Muscle of arm (tissue), 1 donor: ENCODE measurements at regions not wholly inside any gene's neighbourhood (a gene's known extent, or its start where the extent isn't known, plus 50 kb on each side); places are given as distances from the start of the nearest gene placed in this dataset.

Source experiments
- DNase-seq: peaks from one replicate; pipeline ENCODE4 v3.0.0-alpha.2; 2013

DNA sequence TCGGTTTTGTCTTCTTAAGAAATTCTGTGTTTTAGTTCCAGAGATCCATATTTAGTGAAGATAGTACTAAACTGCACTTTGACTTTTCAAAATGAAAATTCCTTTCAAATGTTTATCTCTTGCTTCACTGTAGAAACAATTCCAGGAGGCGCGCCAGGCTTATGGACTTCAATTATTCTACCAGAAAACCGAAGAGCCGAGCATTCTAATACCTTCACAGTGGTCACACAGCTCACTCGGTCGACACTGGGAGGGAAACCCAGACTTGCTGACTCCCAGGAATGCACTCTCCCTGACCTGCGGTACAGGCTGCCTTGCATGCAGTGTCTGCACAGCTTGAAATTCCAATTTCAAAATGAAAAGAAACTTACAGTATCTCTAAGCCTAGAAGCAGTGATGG lies 119.9 kb upstream of the PIEZO2 start:
- peak; percentile 70 for DNase-seq

DNA sequence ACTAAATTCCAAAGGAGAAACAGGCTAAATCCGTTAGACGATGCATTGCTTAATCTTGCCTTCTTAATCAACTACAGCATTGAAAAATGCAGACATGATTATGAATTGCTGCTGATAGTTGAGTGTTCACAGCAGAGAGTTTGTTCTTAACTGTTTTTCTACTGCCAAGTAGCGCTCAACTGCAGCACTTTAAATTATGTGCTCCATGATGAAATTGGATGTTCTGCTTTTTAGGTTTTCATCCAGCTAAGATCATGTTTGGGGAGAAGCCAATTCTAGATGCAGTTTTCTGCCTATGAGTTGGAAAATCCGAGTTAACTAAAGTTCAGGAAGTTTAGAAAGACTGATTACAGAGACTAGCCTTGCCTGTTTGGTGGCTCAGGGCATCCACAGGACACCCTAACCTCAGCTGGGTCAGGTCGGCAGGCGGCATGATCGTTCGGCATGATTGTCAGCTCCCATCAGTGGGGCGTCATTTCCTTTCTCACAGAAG lies 119.4 kb upstream of the PIEZO2 start:
- peak; percentile 90 for DNase-seq

DNA sequence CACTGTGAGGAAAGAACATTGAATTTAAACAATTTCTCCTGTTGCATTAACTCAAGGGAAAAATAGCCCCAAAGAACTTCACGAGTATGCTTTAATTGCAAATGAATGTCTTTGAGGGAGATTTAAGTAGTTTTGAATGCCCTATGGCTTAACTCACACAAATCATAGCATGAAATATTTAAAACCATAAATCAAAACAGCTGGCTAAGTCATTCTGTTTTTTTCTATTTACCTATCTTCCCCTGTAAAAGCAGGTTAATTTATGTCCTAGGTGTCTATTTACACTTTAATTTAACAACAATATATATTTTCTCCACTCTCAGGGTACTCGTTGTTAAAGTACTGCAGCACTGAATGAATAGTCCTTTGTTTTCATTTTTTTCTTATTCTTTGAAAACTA lies 118.8 kb upstream of the PIEZO2 start:
- DNase-seq = no peak

DNA sequence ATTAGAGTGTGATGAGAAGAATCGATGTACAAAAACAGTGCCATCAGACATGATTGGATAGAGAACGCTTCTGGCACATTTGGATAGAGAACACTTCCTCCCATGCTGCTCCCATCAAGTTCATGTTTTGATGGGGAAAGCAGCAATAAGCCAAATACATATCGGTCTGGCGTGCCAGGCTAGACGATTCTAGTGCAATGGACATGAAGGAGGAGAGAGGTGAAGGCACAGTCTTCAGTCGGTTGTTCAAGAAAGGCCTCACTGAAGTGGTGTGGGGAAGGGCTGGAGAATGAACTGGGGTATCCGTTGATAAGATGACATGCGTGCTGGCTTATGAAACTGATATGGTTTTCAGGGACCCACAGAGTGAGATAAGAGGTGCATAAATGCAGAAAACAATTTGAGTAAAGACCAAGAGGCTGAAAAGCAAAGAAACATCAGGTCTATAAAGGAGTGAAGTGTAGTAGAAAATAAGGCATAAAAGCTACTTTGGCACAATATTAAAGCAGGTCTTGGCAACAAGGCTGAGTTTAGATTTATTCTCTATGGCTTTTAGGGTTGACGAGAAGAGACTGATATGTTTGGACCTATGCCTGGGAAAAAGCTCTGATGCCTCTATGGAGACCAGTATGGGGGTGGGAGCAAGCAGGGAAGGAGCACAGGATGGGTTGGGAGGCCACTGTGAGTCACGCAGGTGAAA lies 117.6 kb upstream of the PIEZO2 start:
- no peak for DNase-seq

DNA sequence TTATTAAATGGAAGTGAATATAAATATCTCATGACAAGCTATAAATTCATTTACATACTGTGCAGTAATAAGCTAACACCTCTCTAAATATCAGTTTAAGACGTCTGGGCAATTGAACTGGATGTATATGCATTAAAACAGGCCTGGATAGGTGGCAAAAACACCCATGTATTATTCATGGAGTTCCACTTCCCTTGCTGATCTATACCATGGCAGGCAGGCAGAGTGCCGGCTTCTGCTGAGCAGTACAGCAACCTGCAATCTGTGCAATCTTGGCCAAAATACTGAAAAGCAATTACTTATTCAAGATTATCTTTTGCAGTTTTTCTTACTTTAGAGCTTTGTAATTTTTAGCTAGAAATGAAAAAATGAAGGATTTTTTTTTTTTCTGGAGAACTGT lies 112.1 kb upstream of the PIEZO2 start:
- DNase-seq = no peak

DNA sequence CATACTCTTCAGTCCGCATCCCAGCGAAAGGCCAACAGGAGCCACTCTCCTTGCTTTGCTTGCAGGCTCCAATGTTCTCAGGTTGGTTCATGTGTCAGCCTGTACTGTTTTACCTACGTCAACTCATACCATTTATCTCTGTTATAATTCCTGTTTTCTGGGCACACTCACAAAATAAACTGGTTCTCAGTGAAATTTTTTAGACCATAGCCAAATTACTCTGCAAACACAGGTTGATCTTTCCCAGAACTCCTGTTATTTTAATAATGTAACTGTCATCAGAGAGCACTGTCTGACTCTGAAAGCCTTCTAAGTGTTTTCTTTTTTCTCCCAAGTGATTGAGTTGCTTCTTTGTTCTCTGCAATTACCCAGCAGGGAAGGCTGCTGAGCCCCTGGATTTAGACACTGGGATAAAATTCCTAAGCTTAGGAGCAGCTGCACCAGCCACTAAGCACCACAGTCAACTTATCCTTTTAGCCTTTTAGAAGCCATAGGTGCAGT lies 111.6 kb upstream of the PIEZO2 start:
- DNase-seq = no peak

DNA sequence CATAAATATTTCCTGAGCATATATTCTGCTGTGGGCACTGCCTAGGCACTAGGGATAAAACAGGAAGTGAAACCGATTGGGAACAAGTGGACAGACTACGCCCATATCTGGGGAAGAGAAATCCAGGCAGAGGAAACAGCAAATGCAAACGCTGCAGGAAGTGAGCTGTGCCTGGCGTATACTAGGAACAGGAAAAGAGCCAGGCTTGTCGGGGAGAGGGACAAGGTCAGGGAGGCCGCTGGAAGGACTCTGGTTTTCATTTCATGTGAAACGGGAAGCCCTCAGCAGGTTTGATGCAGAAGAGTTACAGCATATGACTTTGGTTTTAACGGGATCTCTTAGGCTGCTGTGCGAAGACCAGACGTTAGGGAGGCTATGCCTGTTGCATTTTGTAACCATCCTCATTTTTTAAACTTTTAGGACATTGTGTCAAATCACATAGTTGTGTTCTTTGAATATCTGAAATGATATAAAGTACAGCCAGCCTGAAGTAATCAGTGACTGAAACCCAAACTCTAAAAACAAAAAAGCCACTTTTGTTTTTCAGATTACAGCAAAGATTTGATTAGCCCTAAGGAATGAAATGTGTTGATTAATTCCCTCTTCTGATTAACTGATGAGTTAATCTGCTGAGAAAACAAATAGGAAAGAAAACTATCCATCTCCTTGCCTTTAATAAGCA lies 110.2 kb upstream of the PIEZO2 start:
- DNase-seq = peak; percentile 63

DNA sequence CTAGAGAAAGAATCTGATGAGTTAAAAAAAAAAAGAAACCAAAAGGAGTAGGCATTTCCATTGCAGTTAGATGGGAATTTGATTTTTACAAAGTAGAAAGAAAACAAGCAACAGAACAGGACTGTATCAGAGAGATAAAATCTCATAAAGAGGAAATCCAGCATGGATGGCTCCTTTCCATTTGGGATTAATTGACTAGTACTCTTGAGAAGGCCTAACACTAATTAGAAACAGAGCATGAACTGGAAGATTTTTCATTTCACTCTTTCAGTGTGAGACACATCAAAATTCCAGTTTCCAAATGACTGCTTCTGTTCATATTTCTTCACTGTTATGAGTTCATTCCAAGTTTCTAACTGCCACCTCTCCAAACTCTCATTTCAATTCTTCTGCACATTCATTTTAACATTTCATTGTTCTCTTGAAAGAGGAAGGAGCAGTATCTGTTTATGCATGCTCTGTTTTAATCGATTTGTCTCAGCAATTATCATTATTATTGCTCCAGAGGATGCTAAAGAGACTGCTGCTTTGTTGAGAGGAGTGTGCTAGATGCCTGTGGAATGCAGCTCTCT lies 108.8 kb upstream of the PIEZO2 start:
- no peak for DNase-seq

DNA sequence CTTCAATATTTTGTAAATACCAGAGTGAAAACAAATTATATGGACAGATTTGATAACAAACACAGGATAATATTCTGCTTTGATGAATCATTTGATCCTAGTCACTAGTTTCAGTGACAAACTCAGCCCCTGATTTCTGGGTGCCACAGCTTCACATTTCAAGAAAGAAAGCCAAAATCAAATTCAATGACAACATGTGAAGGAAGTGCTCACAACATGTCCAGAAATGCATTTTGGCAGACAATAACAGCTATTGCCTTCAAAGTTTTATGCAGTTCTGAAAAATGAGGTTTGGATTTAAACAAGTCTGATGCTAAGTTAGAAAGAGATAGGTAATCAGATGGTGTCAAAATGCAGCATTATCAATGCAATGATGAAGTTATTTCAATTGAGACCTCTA lies 106.9 kb upstream of the PIEZO2 start:
- no peak for DNase-seq

DNA sequence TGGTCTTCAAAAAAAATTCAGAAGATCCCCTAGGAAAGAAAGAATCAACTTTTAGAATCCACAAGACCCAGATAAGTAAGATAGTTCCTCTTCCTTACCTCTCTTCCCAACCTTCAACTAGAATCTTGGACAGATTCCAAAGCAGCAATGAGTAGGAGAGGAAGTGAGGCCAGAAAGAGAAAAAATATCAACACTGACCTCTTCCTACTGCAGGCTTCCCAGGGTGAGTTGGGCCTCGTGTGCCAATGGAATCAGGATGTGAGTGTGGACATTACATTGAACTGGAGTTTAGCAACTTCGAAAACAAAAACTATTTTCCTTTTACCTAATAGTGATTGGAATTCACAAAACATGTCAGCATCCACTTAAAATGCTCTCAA lies 102.5 kb upstream of the PIEZO2 start:
- DNase-seq = no peak

DNA sequence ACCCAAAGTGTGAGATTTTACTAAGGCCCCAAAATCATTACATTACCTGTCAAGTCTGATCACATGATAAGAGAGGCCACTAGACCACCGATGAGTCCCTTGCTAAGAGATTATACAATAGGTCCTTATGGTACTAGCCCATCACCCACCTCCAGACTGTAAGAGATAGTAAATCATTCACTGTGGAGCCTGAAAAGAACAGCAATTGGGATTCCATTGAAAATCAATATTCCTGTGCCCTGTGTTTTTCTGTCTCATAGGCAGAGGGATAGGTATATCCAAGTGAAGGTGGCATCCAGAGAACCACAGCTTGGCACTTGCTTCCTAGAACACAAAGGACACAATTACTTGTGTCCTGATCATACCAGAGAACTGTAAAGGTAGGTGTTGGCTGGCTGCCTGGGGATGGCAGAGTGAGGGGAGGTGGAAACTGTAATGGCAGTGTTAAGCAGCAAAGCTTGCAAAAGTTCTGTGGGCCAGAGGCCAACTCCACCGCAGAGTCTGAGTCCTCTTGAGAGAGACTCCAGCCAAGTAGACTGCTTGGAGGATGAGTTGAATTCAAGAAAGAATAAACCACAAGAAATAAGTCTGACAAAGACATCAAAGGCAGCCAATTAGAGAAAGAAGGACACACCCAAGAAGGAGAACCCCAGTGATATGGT lies 102.0 kb upstream of the PIEZO2 start:
- no peak for DNase-seq

DNA sequence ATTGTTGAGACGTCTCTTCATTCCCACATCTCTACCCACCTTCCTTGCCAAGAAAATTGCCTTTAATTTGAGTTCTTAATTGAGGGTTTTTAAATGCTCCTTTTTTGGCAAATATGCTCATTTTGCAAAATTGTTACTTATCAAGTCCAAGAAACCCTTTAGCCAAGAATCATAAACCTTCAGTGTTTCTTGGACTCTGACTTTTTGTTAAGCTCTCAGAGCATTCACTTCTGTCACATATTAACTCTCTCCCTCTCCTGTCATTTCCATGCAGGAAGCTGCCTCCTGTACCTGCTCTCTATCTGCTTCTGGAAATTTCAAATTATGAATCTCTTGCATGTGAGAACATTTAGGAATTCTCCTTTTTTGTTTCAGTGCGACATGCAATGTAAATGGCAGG lies 100.0 kb upstream of the PIEZO2 start:
- DNase-seq = no peak

DNA sequence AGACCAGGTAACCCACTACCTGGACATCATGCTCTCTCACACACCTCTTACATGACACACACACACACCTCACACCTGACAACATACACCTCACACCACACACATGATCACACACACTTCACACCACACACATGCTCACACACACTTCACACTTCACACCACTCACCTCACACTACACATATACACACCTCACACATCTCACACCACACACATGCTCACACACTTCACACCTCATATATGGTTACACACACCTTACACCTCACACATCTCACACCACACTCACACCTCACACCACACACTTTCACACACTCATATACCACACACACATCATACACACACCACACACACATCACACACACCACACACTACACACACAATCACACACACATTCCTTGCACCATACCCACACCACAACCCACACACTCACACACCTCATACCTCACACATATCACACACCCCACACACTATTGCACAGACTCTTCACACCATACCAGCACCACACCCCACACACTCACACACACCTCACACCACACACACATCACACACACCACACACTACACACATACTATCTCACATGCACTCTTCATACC lies 98.1 kb upstream of the PIEZO2 start:
- no peak for DNase-seq

DNA sequence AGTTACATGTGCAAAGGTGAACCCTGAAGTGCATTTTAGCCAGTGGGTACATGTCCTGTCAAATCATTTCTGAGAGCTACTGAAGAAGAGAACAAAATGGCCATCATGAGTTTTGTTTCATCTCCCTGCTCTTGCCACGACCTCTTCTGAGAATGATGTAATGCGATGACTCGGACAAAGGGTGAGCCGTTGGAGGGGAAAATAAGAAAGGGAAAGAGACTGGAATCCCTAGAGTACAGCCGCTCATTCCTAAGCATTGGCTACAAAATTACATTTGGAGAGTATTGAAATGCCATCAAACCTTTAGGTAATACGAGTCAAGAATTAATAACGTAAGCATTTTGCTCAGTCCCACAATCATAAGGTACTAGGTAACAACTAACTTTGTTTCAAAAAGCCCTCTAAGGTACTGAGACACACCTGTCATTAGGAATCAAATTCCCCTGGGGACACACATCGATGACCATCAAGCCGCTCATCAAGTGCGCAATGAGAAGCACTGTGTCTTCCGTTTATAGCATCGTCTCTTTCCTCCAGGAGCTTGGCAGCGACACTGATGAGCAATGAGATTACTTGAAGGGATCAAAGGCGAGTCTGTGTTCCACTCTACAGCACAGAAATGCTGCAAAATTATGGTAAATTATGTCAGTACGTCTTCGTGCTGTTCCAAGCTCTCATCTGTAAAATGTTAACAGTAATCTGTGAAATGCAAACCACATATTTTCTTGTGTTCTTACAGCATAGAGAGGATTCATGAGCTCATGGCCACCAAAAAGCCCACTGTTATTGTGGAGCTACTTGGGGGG lies 97.3 kb upstream of the PIEZO2 start:
- DNase-seq = peak; percentile 88

DNA sequence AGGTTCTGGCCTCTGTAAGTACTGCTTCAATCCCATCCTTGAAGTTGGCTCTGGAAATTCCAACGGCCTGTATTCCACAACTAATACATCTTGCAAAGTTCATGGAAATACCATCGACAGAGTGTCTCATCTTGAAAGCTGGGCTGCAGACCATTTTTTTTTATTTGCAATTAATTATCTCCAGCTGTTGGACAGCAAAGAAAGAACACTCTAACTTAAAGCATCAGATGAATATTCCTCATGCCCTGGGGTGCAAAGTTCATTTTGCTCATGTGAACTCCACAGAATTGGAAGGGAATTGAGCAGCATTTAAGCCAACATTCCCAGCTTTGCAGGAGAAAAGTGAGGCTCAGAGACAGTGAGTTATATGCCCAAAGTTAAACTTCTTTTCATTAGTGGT lies 96.5 kb upstream of the PIEZO2 start:
- peak; percentile 90 for DNase-seq

DNA sequence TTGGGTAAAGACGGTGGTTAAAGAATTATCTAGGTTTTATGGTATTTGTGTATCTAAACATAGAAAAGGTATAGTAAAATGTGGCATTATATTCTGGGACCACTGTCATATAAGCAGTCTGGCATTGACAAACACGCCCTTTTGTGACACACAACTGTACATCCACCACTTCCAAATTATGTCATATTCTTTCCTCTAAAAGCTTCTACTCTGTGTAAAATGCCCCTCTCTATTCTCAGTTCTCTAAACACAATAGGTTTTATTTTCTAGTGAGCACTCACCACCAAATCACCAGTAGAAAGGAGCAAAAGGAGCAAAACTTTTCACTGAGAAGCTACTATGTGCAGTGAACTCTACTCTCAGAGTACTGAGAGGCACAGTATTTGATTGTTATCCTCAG lies 88.1 kb upstream of the PIEZO2 start:
- DNase-seq = no peak

DNA sequence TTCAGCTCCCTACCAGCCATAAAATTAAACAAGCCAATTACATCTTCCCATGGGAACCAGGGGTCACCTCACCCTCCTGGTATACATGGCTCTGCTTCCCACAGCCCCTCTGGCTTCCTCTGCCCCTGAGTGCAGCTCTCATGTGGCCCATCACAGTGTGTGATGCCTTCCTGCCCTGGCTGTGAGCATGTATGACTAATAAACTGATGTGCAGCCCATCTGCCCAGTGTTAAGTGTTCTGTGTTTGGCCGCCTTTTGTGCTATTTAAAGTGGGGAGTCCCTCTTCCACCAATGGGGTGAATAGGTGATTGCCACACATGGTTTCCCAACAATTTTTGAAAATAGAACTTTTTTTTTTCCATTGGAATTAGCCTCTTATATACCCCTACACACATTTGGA lies 87.7 kb upstream of the PIEZO2 start:
- no peak for DNase-seq

DNA sequence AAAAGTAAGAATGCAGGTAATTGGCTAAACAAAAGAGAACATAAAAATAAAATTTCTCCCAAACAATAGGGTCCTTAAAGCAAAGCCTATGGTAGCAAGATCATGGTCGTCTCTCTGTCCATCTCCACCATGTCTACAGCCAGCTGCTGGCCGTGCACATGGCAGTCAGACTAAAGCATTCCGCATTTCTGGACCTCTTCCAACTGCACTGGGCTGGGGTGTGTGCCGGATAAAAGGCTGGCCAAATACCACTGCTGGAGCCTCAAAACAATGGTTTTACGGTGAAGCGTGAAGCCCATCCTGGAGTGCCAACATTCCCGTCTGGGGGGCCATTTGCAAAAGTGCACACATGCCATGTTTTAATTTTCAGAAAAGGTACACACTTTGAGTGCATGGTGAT lies 74.8 kb upstream of the PIEZO2 start:
- DNase-seq = no peak

DNA sequence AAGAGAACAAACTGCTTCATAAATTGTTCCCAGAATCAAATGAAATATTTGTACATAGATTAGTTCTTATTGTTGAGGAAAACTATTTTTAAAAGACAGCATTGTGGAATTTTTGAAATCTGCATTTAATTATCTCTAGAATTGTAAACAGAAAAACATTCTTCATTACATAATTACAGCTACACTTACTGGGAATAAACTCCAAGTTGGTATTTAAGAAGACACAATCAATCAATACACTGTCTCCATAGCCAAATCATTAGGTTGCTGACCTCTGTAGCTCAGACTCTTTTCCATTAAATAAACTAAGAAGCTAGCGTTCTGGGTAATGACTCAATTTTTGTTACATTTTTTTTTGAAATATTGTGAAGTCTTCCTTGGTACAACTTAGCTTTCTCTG lies 70.2 kb upstream of the PIEZO2 start:
- no peak for DNase-seq

DNA sequence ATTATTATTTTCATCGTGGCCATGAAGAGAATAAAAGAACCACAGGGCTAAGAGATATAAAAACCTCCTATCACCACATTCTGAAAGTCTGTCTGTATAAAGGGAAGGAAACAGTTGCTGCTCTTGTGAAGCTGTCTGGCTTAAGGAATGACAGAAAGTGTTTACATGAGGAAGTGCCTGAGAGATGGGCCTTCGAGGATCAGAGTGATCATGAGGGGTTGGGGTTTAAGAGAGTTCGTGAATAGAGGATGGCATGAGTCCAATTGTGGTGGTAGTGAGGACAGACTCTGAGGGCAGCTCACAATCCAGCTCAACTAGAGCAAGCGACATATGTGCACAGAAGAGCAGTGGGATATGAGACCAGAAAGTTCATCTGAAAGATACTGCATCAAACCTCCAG lies 65.8 kb upstream of the PIEZO2 start:
- no peak for DNase-seq

DNA sequence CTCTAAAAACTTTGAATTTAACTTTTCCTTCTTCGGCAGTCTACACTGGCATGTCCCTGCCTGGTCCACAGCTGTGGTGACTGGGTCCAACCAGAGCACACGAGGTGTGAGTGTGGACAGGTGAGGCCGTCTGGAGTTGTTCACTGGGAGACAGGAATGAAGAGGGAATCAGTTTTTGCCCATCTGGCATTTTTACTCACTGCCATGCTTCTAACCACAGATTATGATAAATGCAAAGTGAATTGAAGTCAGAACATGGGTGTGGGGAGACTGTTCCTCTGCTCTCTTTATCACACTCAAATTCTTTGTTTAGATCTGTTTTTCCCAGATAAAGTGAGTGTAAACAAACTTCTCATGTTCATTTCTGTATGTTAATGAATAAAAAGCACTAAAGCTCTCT lies 54.7 kb upstream of the PIEZO2 start:
- DNase-seq = no peak
